Muscle of leg (tissue), 3 donors: ENCODE measurements at regions not wholly inside any gene's neighbourhood (a gene's known extent, or its start where the extent isn't known, plus 50 kb on each side); places are given as distances from the start of the nearest gene placed in this dataset.

Source experiments
- DNase-seq: peaks from one replicate; pipeline ENCODE4 v3.0.0; 2013
- H3K27ac ChIP-seq: one replicate; pipeline ENCODE4 v1.5.1; 2013; ENCODE audit warnings: mild to moderate bottlenecking, low read length, control low read depth
- H3K27me3 ChIP-seq: one replicate; pipeline ENCODE4 v1.6.1; 2013; ENCODE audit warnings: low read length; ENCODE audit not compliant: control insufficient read depth, insufficient read depth
- H3K36me3 ChIP-seq: one replicate; pipeline ENCODE4 v1.6.1; 2013; ENCODE audit warnings: low read length; ENCODE audit not compliant: control insufficient read depth, insufficient read depth
- H3K4me1 ChIP-seq: one replicate; pipeline ENCODE4 v1.6.1; 2013; ENCODE audit warnings: low read length; ENCODE audit not compliant: control insufficient read depth, insufficient read depth
- H3K4me3 ChIP-seq: one replicate; pipeline ENCODE4 v1.5.1; 2013; ENCODE audit warnings: low read length, control low read depth
- H3K9me3 ChIP-seq: replicated peaks from 2 replicates; pipeline ENCODE4 v1.6.1; 2013; ENCODE audit warnings: low read depth, low read length; ENCODE audit not compliant: control insufficient read depth
- WGBS: methylation state at CpG from one replicate; pipeline ENCODE4 v1.1.5; 2013; ENCODE audit warnings: missing lambda C conversion rate; ENCODE audit not compliant: insufficient coverage; 5-methylcytosine and 5-hydroxymethylcytosine counted together

DNA sequence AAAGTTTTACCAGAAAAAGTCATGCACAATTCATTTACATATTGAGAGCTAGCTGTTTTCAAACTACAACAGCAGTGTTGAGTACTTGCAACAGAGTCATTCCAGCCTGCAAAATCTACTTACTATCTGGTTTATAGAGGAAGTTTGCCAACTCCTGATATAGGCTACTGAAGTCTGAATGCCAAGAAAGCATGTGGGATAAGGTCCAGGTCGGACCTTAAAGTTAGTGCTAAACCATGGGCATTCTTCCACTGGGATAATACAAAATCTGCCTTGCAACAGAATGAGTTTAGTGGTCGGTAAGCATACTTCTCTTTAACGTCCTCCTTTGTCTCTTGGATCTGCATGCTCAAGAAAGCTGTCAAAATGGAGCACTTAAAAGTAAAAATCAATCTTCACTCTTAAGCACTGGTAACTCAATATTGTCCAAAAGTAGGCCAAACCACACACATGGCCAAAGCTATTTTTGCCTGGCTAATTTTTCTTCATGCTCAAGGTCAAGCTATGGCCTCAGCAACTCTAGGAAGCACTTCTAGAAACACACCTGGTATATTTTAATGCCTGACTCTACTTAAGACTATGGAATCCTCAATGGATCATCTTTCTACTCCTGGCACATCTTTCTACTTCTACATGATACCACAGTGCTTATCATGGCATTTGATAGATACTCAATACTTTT is 364.9 kb upstream of the KITLG start:
- no peaks in the 10 kb centered on the region for H3K27me3 ChIP-seq
- no peaks in the 10 kb centered on the region for H3K4me1 ChIP-seq
- H3K36me3 ChIP-seq, result no peaks in the 10 kb centered on the region
- no peak for DNase-seq
- no peak overlapping the region for H3K27ac ChIP-seq
- no peak overlapping the region for H3K4me3 ChIP-seq
- 67% methylated on average over 1 of the region's 3 CpGs for WGBS
- no peaks in the 10 kb centered on the region for H3K9me3 ChIP-seq

DNA sequence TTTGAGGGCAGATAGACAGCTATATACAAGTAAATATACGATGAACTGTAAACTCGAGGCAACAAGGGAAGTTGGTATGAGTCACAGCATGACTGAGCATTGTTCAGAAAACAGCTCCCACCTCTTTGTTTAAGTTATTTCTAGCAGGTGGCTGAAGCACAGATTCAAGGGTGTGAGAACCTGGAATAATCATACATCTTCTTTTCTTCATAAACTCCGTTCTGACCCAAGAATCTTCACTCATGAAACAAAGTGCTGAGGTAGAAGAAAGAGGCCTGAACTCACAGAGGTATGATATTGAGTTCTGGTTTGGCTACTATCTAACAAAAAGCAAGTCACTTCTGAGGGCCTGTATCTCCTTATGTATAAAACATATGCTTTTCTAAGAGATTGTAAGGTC is 364.1 kb upstream of the KITLG start:
- H3K9me3 ChIP-seq, result no peaks in the 10 kb centered on the region
- DNase-seq, result peak; percentile 8
- no peaks in the 10 kb centered on the region for H3K36me3 ChIP-seq
- peak overlapping the region; percentile 31 for H3K27ac ChIP-seq
- no peaks in the 10 kb centered on the region for H3K27me3 ChIP-seq
- H3K4me1 ChIP-seq, result no peaks in the 10 kb centered on the region
- no peak overlapping the region for H3K4me3 ChIP-seq
- WGBS, result no CpG with 5 or more reads among the region's 3 CpGs

DNA sequence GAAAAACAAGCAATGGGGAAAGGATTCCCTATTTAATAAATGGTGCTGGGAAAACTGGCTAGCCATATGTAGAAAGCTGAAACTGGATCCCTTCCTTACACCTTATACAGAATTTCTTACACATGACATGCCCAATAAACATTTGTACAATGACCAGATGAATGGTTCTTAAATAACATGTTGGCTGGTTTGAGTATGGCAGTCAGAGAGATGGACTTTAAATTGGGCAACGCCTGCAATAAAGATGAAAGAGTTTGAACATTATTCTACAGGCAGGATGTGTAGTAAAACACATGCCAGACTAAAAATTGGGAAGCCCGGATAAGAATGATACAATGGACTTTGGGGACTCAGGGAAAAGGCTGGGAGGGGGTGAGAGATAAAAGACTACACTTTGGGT is 360.6 kb upstream of the KITLG start:
- Histone ChIP-seq H3K4me3 (no peak overlapping the region), H3K27me3 (no peaks in the 10 kb centered on the region), H3K4me1 (no peaks in the 10 kb centered on the region), H3K9me3 (no peaks in the 10 kb centered on the region), H3K36me3 (no peaks in the 10 kb centered on the region), H3K27ac (no peak overlapping the region)
- WGBS, result 89% methylated on average over 2 of the region's 2 CpGs
- no peak for DNase-seq

DNA sequence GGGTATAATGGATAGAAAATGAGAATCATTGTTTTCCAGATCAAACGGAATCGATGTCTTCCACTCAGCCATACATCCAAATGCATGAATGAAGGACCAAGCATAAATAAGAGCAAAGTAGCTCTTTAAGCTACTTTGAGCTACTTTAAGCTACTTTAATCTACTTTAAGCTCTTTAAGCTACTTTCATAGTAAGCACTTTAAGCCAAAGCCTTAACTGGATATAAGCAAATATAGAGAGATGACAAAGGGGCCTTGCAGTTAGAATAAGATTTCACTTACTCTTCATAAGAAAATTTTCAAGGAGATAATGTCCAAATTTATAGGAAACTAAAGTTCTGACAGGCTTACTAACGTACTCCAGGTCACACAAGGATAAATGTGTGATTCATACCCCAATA is 355.6 kb upstream of the KITLG start:
- no peaks in the 10 kb centered on the region for H3K27me3 ChIP-seq
- no peak overlapping the region for H3K4me3 ChIP-seq
- no peaks in the 10 kb centered on the region for H3K4me1 ChIP-seq
- no peak for DNase-seq
- no CpG with 5 or more reads among the region's 3 CpGs for WGBS
- H3K36me3 ChIP-seq, result no peaks in the 10 kb centered on the region
- no peaks in the 10 kb centered on the region for H3K9me3 ChIP-seq
- no peak overlapping the region for H3K27ac ChIP-seq

DNA sequence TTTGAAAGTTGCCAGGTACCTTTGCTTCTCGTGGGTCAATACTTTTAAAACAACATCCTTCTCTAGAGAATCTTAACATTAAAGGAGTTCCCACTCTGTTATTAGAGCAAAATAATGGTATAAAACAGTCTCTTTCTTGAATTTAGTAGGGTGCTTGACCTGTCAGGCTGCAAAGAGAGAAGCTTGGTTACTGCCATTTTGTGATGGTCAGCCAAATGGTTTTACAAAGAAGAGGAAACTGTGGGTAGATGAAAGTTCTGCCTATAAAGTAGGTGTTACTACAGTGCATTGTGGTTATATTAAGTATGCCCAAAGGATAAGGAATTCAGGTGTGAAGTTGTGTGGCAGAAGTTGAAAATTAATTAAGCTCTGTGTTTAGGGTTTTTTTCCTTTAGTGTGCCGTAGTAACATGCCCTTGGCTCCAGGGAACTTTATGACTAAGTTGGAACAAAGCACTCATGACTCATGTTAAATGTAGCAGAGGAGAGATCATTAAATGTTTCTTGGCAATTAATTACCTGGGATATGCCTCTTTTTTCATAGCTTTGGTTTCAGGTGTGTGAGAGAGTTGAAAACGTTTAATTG is 354.0 kb upstream of the KITLG start:
- DNase-seq, result no peak
- no CpG with 5 or more reads among the region's 3 CpGs for WGBS
- Histone ChIP-seq H3K9me3 (no peaks in the 10 kb centered on the region), H3K36me3 (no peaks in the 10 kb centered on the region), H3K4me3 (no peak overlapping the region), H3K27ac (no peak overlapping the region), H3K4me1 (no peaks in the 10 kb centered on the region), H3K27me3 (no peaks in the 10 kb centered on the region)

DNA sequence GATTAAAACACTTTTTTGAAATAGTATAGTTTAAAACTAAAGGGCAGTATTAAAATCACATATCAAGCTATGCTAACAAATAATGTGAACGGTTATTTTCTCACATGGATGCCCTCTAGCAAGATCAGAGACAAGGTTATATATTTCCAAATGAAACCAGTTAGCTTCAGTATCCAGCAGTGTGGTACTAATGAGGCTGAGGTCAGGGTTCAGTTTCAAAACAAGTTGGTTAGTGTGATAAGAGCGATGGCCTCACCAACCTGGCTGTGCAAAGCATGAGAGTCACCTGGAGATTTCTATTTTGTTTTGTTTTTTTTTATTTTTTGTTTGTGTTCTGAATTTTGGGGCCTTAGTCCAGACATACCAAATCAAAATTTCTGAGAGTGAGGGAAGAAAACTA is 352.2 kb upstream of the KITLG start:
- H3K4me1 ChIP-seq, result no peaks in the 10 kb centered on the region
- no peak overlapping the region for H3K27ac ChIP-seq
- DNase-seq, result no peak
- H3K4me3 ChIP-seq, result no peak overlapping the region
- no peaks in the 10 kb centered on the region for H3K36me3 ChIP-seq
- whole genome bisulfite sequencing, result no CpG with 5 or more reads among the region's 2 CpGs
- H3K9me3 ChIP-seq, result no peaks in the 10 kb centered on the region
- H3K27me3 ChIP-seq, result no peaks in the 10 kb centered on the region

DNA sequence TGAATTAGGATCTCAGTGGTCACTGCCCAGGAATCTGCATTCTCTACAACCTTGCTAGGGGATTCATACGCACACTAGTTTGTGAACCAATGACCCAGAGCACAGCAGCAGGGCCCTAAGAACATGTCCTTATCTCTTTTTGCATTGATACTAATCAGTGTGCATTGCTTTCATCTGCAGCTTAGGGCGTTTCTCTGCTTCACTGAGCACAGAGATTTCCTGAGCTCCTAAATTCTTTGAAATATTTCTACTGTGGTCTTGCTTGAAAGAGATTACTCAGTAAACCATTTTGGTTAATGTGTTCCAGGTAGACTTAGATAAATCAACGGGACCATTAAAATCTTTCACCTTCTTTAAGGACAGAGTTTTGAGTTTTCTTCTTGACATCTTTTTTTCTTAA is 351.3 kb upstream of the KITLG start:
- Histone ChIP-seq H3K9me3 (no peaks in the 10 kb centered on the region), H3K36me3 (no peaks in the 10 kb centered on the region), H3K27ac (no peak overlapping the region), H3K4me1 (no peaks in the 10 kb centered on the region), H3K27me3 (no peaks in the 10 kb centered on the region), H3K4me3 (no peak overlapping the region)
- 73% methylated on average over 1 of the region's 3 CpGs for WGBS
- no peak for DNase-seq

DNA sequence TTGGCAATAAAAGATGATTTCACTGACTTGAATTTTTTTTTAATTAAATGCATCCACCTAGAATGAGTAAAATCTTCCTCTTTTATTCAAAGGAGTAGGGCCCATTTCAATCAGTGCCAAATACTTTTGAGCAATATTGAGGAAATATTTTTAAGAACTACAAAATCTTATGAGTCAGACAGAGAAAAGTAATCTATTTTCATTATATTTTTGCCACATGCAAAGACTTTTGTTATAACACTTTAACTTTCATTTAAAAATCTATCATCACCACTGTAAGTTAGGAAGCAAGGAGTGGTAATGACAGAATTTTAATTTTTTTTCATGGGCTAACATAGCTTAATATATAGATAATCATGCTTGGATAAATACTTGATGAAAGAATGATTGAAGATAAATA is 345.2 kb upstream of the KITLG start:
- no peak for DNase-seq
- no peaks in the 10 kb centered on the region for H3K9me3 ChIP-seq
- no peaks in the 10 kb centered on the region for H3K4me1 ChIP-seq
- no peaks in the 10 kb centered on the region for H3K36me3 ChIP-seq
- H3K4me3 ChIP-seq, result no peak overlapping the region
- no peaks in the 10 kb centered on the region for H3K27me3 ChIP-seq
- H3K27ac ChIP-seq, result no peak overlapping the region

DNA sequence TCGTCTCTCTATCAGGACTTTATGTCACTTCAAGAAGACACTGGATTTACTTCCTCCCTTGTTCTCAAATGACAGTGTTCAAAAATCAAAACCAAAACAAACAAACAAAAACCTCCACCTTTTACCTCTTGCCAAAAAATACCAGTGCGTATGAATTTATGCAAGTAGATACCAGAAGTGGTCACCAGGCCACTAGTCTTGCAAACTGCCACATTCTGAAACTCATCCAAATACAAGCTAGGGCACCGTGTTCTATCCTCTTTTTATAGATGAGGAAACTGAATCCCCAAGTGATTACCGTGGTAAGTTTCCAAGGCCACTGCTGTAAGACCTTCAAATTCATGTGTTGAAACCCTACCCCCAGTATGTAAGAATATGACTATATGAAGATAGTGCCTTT is 343.9 kb upstream of the KITLG start:
- WGBS, result 79% methylated on average over 3 of the region's 4 CpGs
- no peaks in the 10 kb centered on the region for H3K4me1 ChIP-seq
- no peaks in the 10 kb centered on the region for H3K36me3 ChIP-seq
- DNase-seq, result no peak
- no peak overlapping the region for H3K4me3 ChIP-seq
- H3K27ac ChIP-seq, result no peak overlapping the region
- H3K27me3 ChIP-seq, result no peaks in the 10 kb centered on the region
- no peaks in the 10 kb centered on the region for H3K9me3 ChIP-seq

DNA sequence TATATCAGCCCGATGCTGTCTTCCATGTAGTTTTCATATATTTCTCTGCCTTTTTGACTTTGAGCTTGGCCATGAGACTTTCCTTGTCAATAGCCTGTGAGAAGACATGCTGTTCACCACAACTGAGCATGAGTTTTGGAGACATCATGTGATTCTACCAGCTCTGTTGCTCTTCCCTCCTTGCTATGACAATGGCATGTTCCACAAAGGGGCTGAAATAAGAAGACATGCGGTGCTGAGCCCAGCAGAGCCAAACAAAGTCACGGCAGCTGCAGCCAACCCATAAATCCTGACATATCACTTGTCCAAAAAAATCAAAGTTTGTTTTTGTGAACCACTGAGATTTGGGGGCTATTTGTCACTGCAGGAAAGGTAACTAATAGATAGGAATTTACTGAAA is 343.4 kb upstream of the KITLG start:
- no peak for DNase-seq
- Histone ChIP-seq H3K4me1 (no peaks in the 10 kb centered on the region), H3K9me3 (no peaks in the 10 kb centered on the region), H3K4me3 (no peak overlapping the region), H3K27ac (no peak overlapping the region), H3K27me3 (no peaks in the 10 kb centered on the region), H3K36me3 (no peaks in the 10 kb centered on the region)
- WGBS, result 80% methylated on average over 1 of the region's 3 CpGs

DNA sequence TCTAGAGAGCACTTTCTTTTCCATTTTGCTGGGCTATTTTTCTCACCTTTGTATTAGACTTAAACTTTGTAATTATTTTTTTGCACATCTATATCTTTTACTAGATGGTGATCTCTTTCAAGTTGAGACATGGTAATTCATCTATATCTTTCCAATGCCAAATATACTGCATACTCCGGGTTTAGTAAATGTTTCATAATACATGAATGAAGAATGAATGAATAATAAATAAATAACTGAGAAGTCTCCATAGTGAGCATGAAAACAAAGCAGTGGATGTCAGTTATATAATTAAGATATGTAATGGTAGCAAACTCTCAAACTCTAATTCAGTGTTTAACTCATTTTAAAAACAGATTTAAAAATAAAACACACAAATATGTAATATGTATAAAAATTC is 342.5 kb upstream of the KITLG start:
- H3K36me3 ChIP-seq, result no peaks in the 10 kb centered on the region
- no peak overlapping the region for H3K4me3 ChIP-seq
- no peak for DNase-seq
- H3K9me3 ChIP-seq, result no peaks in the 10 kb centered on the region
- H3K27ac ChIP-seq, result no peak overlapping the region
- WGBS, result no CpG with 5 or more reads among the region's 1 CpG
- H3K27me3 ChIP-seq, result no peaks in the 10 kb centered on the region
- H3K4me1 ChIP-seq, result no peaks in the 10 kb centered on the region
